ENCODE measurements at regions not wholly inside any gene's neighbourhood (a gene's known extent, or its start where the extent isn't known, plus 50 kb on each side); places are given as distances from the start of the nearest gene placed in this dataset.

- Histone ChIP-seq H3K4ac (replicated peaks; ENCODE audit: insufficient read length, low read depth, low read length) (no peak overlapping the region), H3K4me2 (ENCODE audit: insufficient read depth in 1 of 2, low read depth in 2 of 2, low read length in 2 of 2) (no peak overlapping the region), H4K5ac (ENCODE audit: insufficient read length, low read depth, low read length) (no peak overlapping the region), H3K27ac (ENCODE audit: low read depth, low read length) (no peak overlapping the region), H3K23me2 (ENCODE audit: low read depth, low read length) (no peaks in the 10 kb centered on the region; the same call in 1 of the 2 replicates), H3K56ac (replicated peaks; ENCODE audit: insufficient read length, low read depth, low read length) (no peak overlapping the region), H3K9me3 (ENCODE audit: insufficient read depth in 2 of 2, low read depth in 1 of 2, low read length in 1 of 2) (no peaks in the 10 kb centered on the region), H4K8ac (ENCODE audit: extremely low read depth, insufficient read depth, low read length) (no peak overlapping the region), H3K18ac (ENCODE audit: extremely low read depth, low read length) (no peak overlapping the region), H2BK120ac (replicated peaks; ENCODE audit: low read depth, low read length) (no peak overlapping the region), H2BK12ac (ENCODE audit: low read depth, low read length) (no peak overlapping the region), H4K20me1 (replicated peaks in 1 of 2; ENCODE audit: control insufficient read depth in 1 of 2, insufficient read depth in 2 of 2, low read length in 2 of 2) (no peaks in the 10 kb centered on the region), H2AFZ (ENCODE audit: low read length) (no peak overlapping the region), H3K23ac (ENCODE audit: insufficient read length) (no peak overlapping the region), H3K36me3 (ENCODE audit: control insufficient read depth in 2 of 4, insufficient read depth in 4 of 4, low read length in 3 of 4) (no peaks in the 10 kb centered on the region; a peak in 1 of 8 replicates), H3K79me2 (ENCODE audit: control insufficient read depth in 1 of 2, insufficient read depth in 2 of 2, low read length in 2 of 2) (no peaks in the 10 kb centered on the region), H3K27me3 (replicated peaks in 1 of 4; ENCODE audit: control insufficient read depth in 3 of 4, extremely low read depth in 1 of 4, insufficient read depth in 3 of 4, low read length in 3 of 4) (no peaks in the 10 kb centered on the region), H2BK20ac (ENCODE audit: low read length) (no peak overlapping the region), H2BK15ac (ENCODE audit: low read length) (no peak overlapping the region), H3K4me3 (ENCODE audit: extremely low read depth in 1 of 4, insufficient read depth in 2 of 4, low read depth in 3 of 4, low read length in 4 of 4) (no peak overlapping the region), H3K14ac (ENCODE audit: insufficient read length) (no peak overlapping the region), H2AK5ac (ENCODE audit: low read depth, low read length) (no peak overlapping the region), H2BK5ac (ENCODE audit: low read depth, low read length) (no peak overlapping the region), H4K91ac (replicated peaks; ENCODE audit: insufficient read length, low read length) (no peak overlapping the region), H3K79me1 (ENCODE audit: low read depth, low read length) (no peaks in the 10 kb centered on the region), H3K9ac (replicated peaks in 1 of 4; ENCODE audit: extremely low read depth in 1 of 4, low read depth in 3 of 4, low read length in 3 of 4) (no peak overlapping the region), H3K4me1 (replicated peaks in 1 of 4; ENCODE audit: control insufficient read depth in 3 of 4, insufficient read depth in 4 of 4, low read length in 3 of 4) (no peaks in the 10 kb centered on the region; a peak in 1 of 7 replicates)
- no peak for DNase-seq (ENCODE audit: low read depth in 1 of 2, low spot score in 2 of 2)
- 69% methylated on average over 1 of the region's 1 CpG; no CpG with 5 or more reads in 1 of the 2 experiments for WGBS, 2 experiments (ENCODE audit: extremely low coverage in 1 of 2, insufficient coverage in 1 of 2, insufficient read length in 1 of 2, insufficient replicate concordance in 2 of 2, low coverage in 1 of 2, low lambda C conversion rate in 2 of 2, missing lambda C conversion rate in 1 of 2)
- ChIA-PET POLR2A (ENCODE audit: partially characterized antibody) (no interaction called here), CTCF (ENCODE audit: partially characterized antibody) (interaction anchor here (1.1 to 1.3 kb wide), 3 partner anchors 9 to 316 kb away, joined by 4 to 7 read pairs (median 5); no protein-coding TSS in a partner anchor)
- no peak for FAIRE-seq
- TF ChIP-seq CBX5 (IDR thresholded peaks at IDR 0.05; ENCODE audit: low read depth, low read length): no peak
- no peak for TF ChIP-seq CEBPB (IDR thresholded peaks at IDR 0.05; ENCODE audit: low read depth, low read length)
- peak; percentile 67 for TF ChIP-seq NANOG (IDR thresholded peaks at IDR 0.05; ENCODE audit: insufficient read depth, low read depth, low read length, poor library complexity, severe bottlenecking)
- no peak for TF ChIP-seq SRF (IDR thresholded peaks at IDR 0.05; ENCODE audit: low read depth, low read length)
Observed at GRCh38 chr11:92569726-92570125, 345.1 kb downstream of the FAT3 start.
